ENCODE measurements at regions not wholly inside any gene's neighbourhood (a gene's known extent, or its start where the extent isn't known, plus 50 kb on each side); places are given as distances from the start of the nearest gene placed in this dataset.

DNA sequence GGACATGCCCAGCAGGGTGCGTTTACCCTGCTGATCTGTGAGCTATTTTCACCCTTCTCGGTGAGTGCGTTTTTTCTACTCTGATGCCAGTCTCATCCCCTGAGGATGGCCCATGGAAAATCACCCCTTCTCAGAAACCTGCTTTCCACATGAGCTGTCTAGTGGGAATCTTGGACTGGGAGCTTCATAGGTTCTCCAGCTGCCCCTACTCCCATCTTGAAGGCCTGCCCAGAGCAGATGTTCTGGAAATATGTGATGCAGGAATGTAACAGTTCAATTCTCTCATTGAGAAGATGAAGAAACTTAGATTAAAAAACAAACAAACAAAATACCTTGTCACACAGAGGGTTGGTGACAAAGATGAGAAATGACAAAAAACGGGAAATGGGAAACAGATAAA lies 146.9 kb upstream of the RAB11FIP2 start:
- no peak for TF ChIP-seq EP300 (IDR thresholded peaks at IDR 0.05)
- TF ChIP-seq POLR2AphosphoS5 (IDR thresholded peaks at IDR 0.05), result no peak
- no peak for TF ChIP-seq POLR2A (IDR thresholded peaks at IDR 0.05; ENCODE audit: low read depth)
- TF ChIP-seq, protein P1, sequence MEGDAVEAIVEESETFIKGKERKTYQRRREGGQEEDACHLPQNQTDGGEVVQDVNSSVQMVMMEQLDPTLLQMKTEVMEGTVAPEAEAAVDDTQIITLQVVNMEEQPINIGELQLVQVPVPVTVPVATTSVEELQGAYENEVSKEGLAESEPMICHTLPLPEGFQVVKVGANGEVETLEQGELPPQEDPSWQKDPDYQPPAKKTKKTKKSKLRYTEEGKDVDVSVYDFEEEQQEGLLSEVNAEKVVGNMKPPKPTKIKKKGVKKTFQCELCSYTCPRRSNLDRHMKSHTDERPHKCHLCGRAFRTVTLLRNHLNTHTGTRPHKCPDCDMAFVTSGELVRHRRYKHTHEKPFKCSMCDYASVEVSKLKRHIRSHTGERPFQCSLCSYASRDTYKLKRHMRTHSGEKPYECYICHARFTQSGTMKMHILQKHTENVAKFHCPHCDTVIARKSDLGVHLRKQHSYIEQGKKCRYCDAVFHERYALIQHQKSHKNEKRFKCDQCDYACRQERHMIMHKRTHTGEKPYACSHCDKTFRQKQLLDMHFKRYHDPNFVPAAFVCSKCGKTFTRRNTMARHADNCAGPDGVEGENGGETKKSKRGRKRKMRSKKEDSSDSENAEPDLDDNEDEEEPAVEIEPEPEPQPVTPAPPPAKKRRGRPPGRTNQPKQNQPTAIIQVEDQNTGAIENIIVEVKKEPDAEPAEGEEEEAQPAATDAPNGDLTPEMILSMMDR (IDR thresholded peaks at IDR 0.05), result no peak
- no peaks in the 10 kb centered on the region for H3K27me3 ChIP-seq
- intact Hi-C loops (cut with DNase I), result no loop called here
- DNase-seq (ENCODE audit: extremely low spot score), result no peak
- 77% methylated on average over 4 of the region's 4 CpGs for WGBS
- peaks cover 0 to 10% (median 1%) of the 10 kb centered on the region in 4 donors for H3K4me1 ChIP-seq
- no peak overlapping the region for H3K27ac ChIP-seq (replicated peaks in 1 of 4)
- no peak overlapping the region for H3K4me3 ChIP-seq
- H3K9me3 ChIP-seq, result no peaks in the 10 kb centered on the region
- H3K36me3 ChIP-seq, result no peaks in the 10 kb centered on the region

DNA sequence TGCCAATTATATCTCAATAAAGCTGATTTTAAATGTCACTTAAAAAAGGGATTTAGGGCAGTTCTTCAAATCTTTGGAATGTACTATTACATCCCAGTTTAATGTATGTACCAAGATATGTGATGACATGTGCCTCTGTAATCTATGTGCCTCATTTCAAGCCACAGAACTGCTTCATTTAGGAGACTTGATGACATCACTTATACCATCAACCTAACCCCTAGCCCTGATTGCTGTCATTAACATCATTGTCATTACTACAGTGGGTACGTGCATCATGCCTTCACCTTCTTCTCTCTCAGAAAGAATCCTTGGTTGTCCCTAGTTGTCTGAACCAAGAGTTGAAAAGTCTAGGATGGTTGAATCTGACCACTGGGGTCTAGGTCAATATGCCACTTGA lies 134.3 kb upstream of the RAB11FIP2 start:
- no peaks in the 10 kb centered on the region for H3K36me3 ChIP-seq
- no peak for DNase-seq (ENCODE audit: extremely low spot score)
- H3K27me3 ChIP-seq, result no peaks in the 10 kb centered on the region
- no peak overlapping the region for H3K4me3 ChIP-seq
- 93% methylated on average over 1 of the region's 1 CpG for WGBS
- TF ChIP-seq POLR2A (IDR thresholded peaks at IDR 0.05; ENCODE audit: low read depth) (no peak), POLR2AphosphoS5 (IDR thresholded peaks at IDR 0.05) (no peak), EP300 (IDR thresholded peaks at IDR 0.05) (no peak)
- TF ChIP-seq, protein P1 (IDR thresholded peaks at IDR 0.05), result no peak
- H3K4me1 ChIP-seq, result no peaks in the 10 kb centered on the region
- intact Hi-C loops (cut with DNase I), result no loop called here
- H3K27ac ChIP-seq (replicated peaks in 1 of 4), result no peak overlapping the region
- H3K9me3 ChIP-seq, result peaks cover 0 to 5% (median 2%) of the 10 kb centered on the region in 4 donors

DNA sequence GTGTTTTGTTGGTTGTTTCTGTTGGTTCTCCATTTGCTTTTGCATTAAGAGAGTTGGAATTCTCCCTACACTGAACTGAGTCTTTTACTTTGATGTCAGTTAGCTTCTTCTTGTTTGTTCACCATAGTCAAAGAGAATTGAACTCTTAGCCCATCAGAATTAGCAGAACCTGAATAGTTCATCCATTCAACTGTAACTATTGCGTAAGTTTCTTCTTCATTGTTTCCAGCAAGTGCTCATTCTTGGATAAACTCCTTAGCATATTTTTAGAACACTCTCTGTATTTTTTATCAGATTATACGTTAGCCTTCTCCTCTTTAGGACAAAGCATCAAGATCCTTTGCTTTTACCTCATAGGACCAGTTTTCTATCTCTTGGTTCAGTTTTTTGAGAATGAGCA lies 128.4 kb upstream of the RAB11FIP2 start:
- H3K4me1 ChIP-seq, result peaks cover 0 to 29% (median 20%) of the 10 kb centered on the region in 4 donors
- no peak for DNase-seq (ENCODE audit: extremely low spot score)
- no peaks in the 10 kb centered on the region for H3K27me3 ChIP-seq
- 89% methylated on average over 2 of the region's 2 CpGs for WGBS
- no peak overlapping the region for H3K4me3 ChIP-seq
- TF ChIP-seq POLR2AphosphoS5 (IDR thresholded peaks at IDR 0.05) (no peak), EP300 (IDR thresholded peaks at IDR 0.05) (no peak), POLR2A (IDR thresholded peaks at IDR 0.05; ENCODE audit: low read depth) (no peak)
- TF ChIP-seq, protein P1 (IDR thresholded peaks at IDR 0.05), result no peak
- no peaks in the 10 kb centered on the region for H3K9me3 ChIP-seq
- intact Hi-C loops (cut with DNase I), result no loop called here
- no peaks in the 10 kb centered on the region for H3K36me3 ChIP-seq
- no peak overlapping the region for H3K27ac ChIP-seq (replicated peaks in 1 of 4)

DNA sequence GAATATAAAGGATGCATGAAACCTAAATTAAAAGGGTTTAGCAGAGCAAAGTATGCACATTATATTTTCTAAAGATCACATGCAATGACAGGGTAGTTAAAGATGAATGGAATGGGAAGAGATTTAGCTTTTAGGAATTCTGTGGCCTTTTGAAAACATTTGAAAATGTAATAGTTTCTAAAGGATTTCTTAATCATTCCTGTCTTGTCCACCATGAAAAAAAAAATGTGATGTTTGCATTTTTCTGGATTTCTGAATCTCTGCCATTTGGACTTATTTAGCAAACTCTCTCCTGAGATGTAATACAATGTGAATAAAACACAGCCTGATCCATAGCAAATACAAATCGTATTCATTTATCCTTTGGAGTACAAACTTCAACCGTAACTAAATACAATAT lies 126.6 kb upstream of the RAB11FIP2 start:
- peaks cover 0 to 29% (median 20%) of the 10 kb centered on the region in 4 donors for H3K4me1 ChIP-seq
- no peak for DNase-seq (ENCODE audit: extremely low spot score)
- no peak overlapping the region for H3K27ac ChIP-seq (replicated peaks in 1 of 4)
- WGBS, result 52% methylated on average over 2 of the region's 2 CpGs
- no peaks in the 10 kb centered on the region for H3K36me3 ChIP-seq
- H3K27me3 ChIP-seq, result no peaks in the 10 kb centered on the region
- H3K9me3 ChIP-seq, result no peaks in the 10 kb centered on the region
- intact Hi-C loops (cut with DNase I), result no loop called here
- no peak overlapping the region for H3K4me3 ChIP-seq
- no peak for TF ChIP-seq POLR2AphosphoS5 (IDR thresholded peaks at IDR 0.05)
- TF ChIP-seq EP300 (IDR thresholded peaks at IDR 0.05), result no peak
- TF ChIP-seq, protein P1 (IDR thresholded peaks at IDR 0.05), result no peak
- no peak for TF ChIP-seq POLR2A (IDR thresholded peaks at IDR 0.05; ENCODE audit: low read depth)

DNA sequence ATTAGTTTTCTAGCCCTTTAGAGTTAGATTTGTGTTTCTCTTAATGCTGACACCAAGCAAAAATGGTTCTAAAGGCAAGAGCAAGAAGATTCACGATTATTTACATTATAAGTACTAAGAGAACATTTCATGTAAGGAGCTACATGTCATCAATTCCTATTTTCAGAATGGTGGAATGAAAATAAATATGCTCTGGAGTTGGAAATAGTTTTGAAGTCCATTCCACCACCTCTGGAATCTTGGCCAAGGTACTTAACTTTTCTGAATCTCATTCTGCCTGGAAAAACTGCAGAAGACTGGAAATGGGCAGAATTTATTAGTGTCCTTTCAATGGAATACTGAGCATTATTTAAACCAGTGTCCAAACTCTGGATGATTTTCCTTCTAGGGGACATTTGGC lies 125.1 kb upstream of the RAB11FIP2 start:
- H3K4me1 ChIP-seq, result peaks cover 0 to 29% (median 20%) of the 10 kb centered on the region in 4 donors

More for the DNA sequence above, 125.1 kb upstream of the RAB11FIP2 start:
- H3K27me3 ChIP-seq, result no peaks in the 10 kb centered on the region
- H3K36me3 ChIP-seq, result no peaks in the 10 kb centered on the region
- DNase-seq (ENCODE audit: extremely low spot score), result no peak
- H3K27ac ChIP-seq (replicated peaks in 1 of 4), result peak overlapping the region in 3 of 4 donors; percentile 11 to 33 (median 17)
- intact Hi-C loops (cut with DNase I), result no loop called here
- no peaks in the 10 kb centered on the region for H3K9me3 ChIP-seq
- WGBS, result 23% methylated on average over 1 of the region's 1 CpG
- TF ChIP-seq POLR2A (IDR thresholded peaks at IDR 0.05; ENCODE audit: low read depth) (no peak), EP300 (IDR thresholded peaks at IDR 0.05) (no peak), POLR2AphosphoS5 (IDR thresholded peaks at IDR 0.05) (no peak)
- TF ChIP-seq, protein P1 (IDR thresholded peaks at IDR 0.05), result no peak
- H3K4me3 ChIP-seq, result no peak overlapping the region
